MM.1S (cell line): ENCODE measurements at regions not wholly inside any gene's neighbourhood (a gene's known extent, or its start where the extent isn't known, plus 50 kb on each side); places are given as distances from the start of the nearest gene placed in this dataset.

Experiments
- CTCF ChIP-seq: fragments of 300-600 bp; sonication (generic); IDR thresholded peaks from 2 replicates; pipeline ENCODE4 v1.5.1; 2016; ENCODE audit warnings: antibody characterized with exemption, low read length, mixed read lengths
- EZH2 ChIP-seq: fragments of 300-600 bp; sonication (generic); optimal IDR thresholded peaks from 2 replicates; pipeline ENCODE3; 2017; ENCODE audit warnings: low read depth, mild to moderate bottlenecking, antibody characterized with exemption, low read length, mixed read lengths
- EZH2phosphoT487 ChIP-seq: fragments of 300-600 bp; sonication (generic); IDR thresholded peaks from 2 replicates; pipeline ENCODE4 v1.6.1; 2018; ENCODE audit warnings: antibody characterized with exemption, low read length

- TF ChIP-seq CTCF (no peak), EZH2 (no peak), EZH2phosphoT487 (no peak)
Measured at GRCh38 chr11:134013518-134013917, 55.4 kb upstream of the JAM3 start.
